Thyroid gland (tissue), 4 donors: ENCODE measurements at regions not wholly inside any gene's neighbourhood (a gene's known extent, or its start where the extent isn't known, plus 50 kb on each side); places are given as distances from the start of the nearest gene placed in this dataset.

ENCODE experiments used
- CTCF ChIP-seq, 6 experiments: fragments of 200-600 bp in 3 of 6; fragments of 450-650 bp in 3 of 6; sonication (generic) in 3 of 6; IDR thresholded peaks; one replicate each; pipeline ENCODE4 v1.5.1; 2016 to 2019; ENCODE audit warnings: antibody characterized with exemption in 6 of 6, mild to moderate bottlenecking in 2 of 6, inconsistent platforms in 1 of 6, moderate library complexity in 1 of 6
- POLR2A ChIP-seq, 2 donors: fragments of 450-650 bp; IDR thresholded peaks; one replicate each; pipeline ENCODE4 v1.6.1; 2017; ENCODE audit warnings: antibody characterized with exemption in 2 of 2, mild to moderate bottlenecking in 2 of 2, moderate library complexity in 1 of 2

- peak; percentile 28 to 83 (median 60) for TF ChIP-seq CTCF (IDR thresholded peaks at IDR 0.05)
- no peak for TF ChIP-seq POLR2A (IDR thresholded peaks at IDR 0.05)
Observed at GRCh38 chr19:30669329-30670010, 297.3 kb downstream of the ZNF536 start.
